GM18517 (cell line): ENCODE measurements at regions not wholly inside any gene's neighbourhood (a gene's known extent, or its start where the extent isn't known, plus 50 kb on each side); places are given as distances from the start of the nearest gene placed in this dataset.

Experiments used
- ATAC-seq: cut with Tn5 transposase; IDR thresholded peaks from one replicate; pipeline ENCODE4 v1.9.1; 2021; ENCODE audit warnings: mild to moderate bottlenecking, moderate library complexity; ENCODE audit not compliant: unreplicated experiment

DNA sequence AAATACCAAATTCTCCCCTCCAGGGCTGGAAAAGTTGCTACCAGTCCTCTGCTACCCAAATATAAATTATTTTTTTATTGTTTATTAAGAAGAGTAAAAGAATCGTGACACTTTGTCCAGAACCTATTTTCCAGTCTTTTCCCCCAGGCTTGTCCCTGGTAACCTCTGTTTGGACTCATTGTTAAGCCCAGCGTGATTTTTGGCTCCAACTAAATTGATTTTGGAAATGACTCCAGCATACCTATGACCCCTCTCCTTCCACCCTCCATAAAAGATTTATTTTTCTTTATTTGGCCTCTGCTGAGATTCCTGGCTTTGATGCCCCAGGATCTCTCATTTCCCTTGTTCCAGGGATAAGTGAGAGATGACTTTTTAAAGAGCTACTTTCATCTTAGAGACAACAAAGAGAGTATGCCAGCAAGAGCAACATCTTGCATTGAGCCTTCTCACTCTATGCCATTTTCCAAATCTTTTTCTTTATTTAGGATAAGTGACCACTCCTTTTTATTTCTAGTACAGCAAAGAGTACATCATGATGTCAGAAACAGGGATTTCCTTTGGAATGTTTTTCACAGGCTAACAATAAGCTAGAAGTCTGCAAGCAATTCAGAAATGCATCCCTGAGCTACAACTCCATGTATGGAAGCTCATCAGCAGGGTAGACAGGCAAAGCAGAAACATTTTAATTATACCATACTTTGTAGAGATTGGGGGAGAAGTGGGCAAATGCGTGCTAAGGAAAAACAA, 75.8 kb downstream of the DAD1 start:
- no peak for ATAC-seq

- ATAC-seq = no peak
These were observed 76.8 kb downstream of the DAD1 start for GRCh38 chr14:22512106-22512814.

GRCh38 chr14:22510527-22511110, 78.4 kb downstream of the DAD1 start:
- no peak for ATAC-seq

DNA sequence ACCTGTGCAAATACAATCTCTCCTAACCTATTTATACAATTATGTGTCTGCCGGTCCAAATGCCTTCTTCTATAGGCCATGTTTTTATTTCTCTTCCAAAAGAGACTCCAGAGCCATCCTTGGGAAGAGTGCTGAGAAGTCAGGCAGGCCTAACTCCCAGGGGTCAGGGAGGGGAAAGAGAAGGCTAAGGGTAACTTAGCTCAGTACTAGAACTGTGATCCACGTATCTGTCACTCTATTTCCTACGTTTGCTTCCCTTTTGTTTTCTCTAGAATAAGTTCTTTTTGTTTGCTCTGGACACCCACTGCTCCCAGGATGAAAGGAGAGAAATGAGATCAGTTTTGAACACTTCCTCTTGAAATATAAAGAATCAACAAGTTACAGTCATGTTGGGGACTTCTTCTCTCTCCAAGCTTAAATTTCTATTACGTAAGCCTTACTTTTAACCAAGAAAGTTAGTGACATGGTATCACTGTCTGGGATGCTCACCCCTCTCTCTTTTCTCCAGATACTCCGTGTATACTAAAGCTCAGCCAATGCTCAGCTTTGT, 79.2 kb downstream of the DAD1 start:
- ATAC-seq = no peak

- no peak for ATAC-seq
These were observed 79.9 kb downstream of the DAD1 start for GRCh38 chr14:22509036-22509709.

DNA sequence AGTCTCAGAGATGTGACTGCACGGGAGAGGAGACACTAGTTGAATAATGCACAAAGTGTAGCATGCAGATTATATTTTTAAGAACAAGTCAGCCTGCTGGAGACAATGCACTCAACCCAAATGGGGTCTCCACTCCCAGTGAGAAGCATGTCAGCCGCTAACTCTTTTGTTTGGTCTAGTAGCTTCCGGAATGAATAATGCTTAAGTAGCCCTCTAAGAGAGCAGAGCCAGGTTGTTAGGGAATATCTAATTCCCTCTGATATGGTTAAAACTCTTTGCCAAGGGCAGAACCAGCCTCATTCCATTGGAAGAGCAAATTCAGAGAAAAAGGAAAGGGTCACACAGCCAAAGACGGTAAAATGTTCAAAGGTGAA, 80.4 kb downstream of the DAD1 start:
- ATAC-seq = no peak

GRCh38 chr14:22508150-22508457, 80.9 kb downstream of the DAD1 start:
- no peak for ATAC-seq

GRCh38 chr14:22506778-22507351, 82.2 kb downstream of the DAD1 start:
- ATAC-seq = no peak

GRCh38 chr14:22506378-22506710, 82.7 kb downstream of the DAD1 start:
- no peak for ATAC-seq

DNA sequence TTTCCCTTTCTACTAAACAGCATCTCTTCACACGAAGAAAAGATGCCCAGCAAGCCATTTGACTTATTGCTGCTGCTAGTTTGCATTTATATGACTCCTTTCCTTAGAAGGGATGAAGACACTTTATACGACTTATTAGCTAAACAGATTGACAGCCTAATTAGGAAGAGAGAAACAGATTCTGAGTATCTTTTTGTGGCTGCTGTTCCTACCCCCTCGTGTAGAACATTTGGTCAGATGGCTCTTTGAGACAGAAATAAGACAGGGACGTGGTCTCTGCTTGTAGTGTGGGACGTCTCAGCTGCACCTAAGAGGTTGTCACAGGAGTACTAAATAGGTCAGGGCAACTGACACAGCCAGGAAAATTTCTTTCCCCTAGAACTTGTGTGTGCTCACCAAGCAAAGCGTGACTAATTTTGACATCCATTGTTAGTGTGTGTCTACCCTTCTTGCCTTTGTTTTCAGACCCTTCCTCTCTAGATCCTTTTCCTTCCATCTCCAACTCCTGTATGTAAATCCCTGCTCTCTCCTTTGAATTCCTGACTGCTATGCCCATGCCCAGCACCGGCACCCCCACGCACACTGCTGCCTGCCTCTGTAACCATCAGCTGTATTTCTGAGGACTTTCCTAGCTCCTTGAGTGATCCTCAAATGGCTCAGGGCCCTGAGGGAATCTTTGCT, 83.2 kb downstream of the DAD1 start:
- ATAC-seq = peak; percentile 32

DNA sequence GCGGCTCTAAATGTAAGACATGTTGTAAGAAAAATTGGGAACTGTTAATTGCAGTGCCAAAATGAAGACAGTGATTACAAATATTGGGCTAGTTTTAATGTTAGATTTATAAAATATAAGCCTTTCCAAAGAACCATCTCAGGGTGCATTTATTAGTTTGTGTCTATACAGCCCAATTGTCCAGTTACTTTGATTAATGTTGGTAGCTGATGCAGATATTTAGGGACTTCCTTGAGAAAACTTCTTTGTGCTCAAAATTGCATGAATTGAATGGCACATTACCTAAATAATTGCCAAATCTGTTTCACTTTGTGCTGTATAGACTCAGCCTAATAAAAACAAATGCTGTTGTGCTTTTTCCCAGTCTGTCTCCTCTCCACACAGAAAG, 83.7 kb downstream of the DAD1 start:
- ATAC-seq = no peak

DNA sequence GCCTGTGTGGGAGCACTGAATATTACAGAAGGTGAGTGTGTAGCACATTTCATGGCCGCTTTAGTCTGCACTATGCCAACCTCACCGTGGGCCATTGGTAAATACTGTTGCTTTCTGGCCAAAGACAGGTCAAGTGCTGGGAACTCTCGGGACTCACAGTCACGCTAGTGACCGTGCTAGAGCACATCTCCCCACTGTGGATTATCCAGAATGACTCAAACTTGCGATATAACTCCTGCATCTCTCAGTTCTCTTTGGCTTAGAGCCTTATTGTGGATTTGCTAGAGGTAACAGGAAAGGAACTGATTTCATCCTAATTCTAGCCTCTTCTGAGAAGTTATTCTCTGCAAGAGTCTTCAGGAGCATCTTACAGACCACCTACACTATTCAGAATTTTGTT, 86.5 kb downstream of the DAD1 start:
- no peak for ATAC-seq

DNA sequence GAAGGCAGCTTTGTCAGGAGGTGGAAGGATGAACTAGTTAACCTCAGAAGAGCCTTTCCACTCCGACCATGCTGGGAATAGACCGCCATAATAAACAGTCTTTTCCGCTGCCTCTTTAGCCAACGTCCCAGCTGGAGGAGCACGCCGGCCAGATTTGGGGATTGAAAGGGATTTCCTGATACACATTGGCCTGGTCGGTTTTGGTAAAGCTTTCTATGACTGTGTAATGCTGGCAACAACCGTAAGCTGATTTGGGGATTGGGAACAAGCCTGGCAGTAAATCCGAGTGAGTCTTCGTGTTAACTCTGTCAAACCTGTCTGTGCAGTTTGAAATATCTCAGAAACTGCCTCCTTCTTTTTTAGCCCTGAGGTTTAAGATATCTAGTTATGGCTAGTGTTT, 87.0 kb downstream of the DAD1 start:
- ATAC-seq = no peak

- ATAC-seq = no peak
These were observed 87.9 kb downstream of the DAD1 start for GRCh38 chr14:22500954-22501726.

GRCh38 chr14:22500525-22500924, 88.5 kb downstream of the DAD1 start:
- ATAC-seq = no peak

GRCh38 chr14:22497671-22498093, 91.3 kb downstream of the DAD1 start:
- ATAC-seq = no peak

DNA sequence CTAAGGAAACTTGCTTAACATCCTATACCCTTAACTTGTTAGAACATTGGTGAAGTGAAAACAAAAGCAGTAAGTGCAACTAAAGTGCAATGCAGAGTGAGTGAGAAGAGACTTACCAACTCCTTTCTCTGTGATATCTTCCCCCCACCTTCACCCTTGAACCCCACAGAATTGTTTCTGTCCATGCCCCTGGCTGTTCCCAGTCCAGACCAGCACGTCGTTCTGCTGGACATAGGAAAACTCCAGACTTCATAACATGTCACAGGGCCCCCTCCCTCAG, 91.9 kb downstream of the DAD1 start:
- no peak for ATAC-seq

DNA sequence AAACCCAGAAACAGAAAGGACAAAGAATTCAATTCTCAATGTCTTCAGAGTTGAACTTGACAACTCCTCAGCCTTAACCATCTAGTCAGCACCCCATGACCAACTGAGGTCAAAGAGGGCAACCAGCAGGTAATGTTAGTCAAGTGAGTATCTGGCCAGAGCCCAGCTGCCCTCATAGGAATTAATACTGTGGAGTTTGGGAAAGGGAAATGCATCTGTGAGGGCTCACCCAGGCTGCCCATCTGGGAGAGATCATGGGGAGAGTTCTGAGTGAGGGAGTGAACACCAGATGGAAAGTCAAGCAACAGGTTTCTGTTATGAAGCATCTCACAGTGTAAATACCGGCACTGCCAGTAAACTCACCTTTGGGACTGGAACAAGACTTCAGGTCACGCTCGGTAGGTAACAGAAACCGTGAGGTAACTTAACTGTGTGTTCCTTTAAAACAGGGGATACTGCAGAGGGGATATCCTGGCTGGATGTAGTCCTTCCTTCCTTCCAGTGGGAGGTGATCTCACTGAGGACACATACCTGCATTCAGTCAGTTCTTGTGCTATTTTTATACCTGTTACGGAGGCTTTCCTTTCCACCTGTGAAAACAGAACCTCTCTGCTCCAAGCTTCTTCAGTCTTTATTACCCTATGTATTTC, 94.4 kb downstream of the DAD1 start:
- no peak for ATAC-seq

DNA sequence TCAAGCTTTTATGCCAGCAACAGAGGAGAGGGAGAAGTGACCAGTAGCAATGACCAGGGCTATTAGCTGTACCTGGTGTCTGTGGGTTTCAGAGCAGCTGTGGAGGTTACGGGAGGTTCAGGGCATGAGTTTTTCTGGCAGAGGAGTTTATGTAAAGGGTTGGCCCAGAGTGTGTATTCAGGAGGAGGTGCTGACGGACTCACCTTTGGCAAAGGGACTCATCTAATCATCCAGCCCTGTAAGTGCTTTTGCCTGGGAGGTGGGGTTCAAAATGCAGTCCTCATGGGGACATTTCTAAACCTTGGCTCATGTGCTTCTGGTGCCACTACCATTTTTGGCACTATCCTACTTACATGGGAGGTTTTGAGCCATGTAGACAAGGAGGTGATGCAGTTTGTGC, 95.3 kb downstream of the DAD1 start:
- ATAC-seq = no peak
